HepG2 (cell line): ENCODE measurements at regions not wholly inside any gene's neighbourhood (a gene's known extent, or its start where the extent isn't known, plus 50 kb on each side); places are given as distances from the start of the nearest gene placed in this dataset.

Experiments
- ARID3A ChIP-seq: IDR thresholded peaks from 2 replicates; pipeline ENCODE4 v1.6.1; 2012; ENCODE audit warnings: low read depth, low read length, improper control_type of control experiment
- ARNT2 ChIP-seq: sonication (generic); formaldehyde crosslinking; IDR thresholded peaks from 2 replicates; pipeline ENCODE4 v1.8.0; 2022; ENCODE audit warnings: mild to moderate bottlenecking, low read depth, missing genetic modification reagents, moderate library complexity
- DZIP1 ChIP-seq: sonication (generic); formaldehyde crosslinking; IDR thresholded peaks from 2 replicates; pipeline ENCODE4 v1.5.0; 2020; ENCODE audit warnings: mild to moderate bottlenecking, missing genetic modification reagents
- ELF1 ChIP-seq: sonication (generic); formaldehyde crosslinking; IDR thresholded peaks from 2 replicates; pipeline ENCODE4 v1.4.0; 2020; ENCODE audit warnings: missing genetic modification reagents
- HNF4A ChIP-seq: sonication (generic); formaldehyde crosslinking; IDR thresholded peaks from 2 replicates; pipeline ENCODE4 v1.4.0; 2020; ENCODE audit warnings: missing genetic modification reagents
- HNF4G ChIP-seq, 2 experiments: sonication (generic) in 1 of 2; formaldehyde crosslinking in 1 of 2; IDR thresholded peaks; 2 replicates each; pipeline versions ENCODE4 v1.4.0 to v1.6.1; 2011 to 2020; ENCODE audit warnings: borderline replicate concordance in 2 of 2, low read depth in 2 of 2, mild to moderate bottlenecking in 2 of 2, low read length in 1 of 2, missing genetic modification reagents in 1 of 2, moderate library complexity in 1 of 2
- HOMEZ ChIP-seq: IDR thresholded peaks from 2 replicates; pipeline ENCODE4 v1.6.1; 2016; ENCODE audit warnings: low read depth
- MAFG ChIP-seq: sonication (generic); formaldehyde crosslinking; IDR thresholded peaks from 2 replicates; pipeline ENCODE4 v1.5.1; 2020; ENCODE audit warnings: mild to moderate bottlenecking, missing genetic modification reagents
- MIXL1 ChIP-seq: IDR thresholded peaks from 2 replicates; pipeline ENCODE4 v1.6.1; 2016
- PPARG ChIP-seq: conservative IDR thresholded peaks from 2 replicates; pipeline ENCODE4 v1.6.1; 2016; ENCODE audit warnings: missing biosample characterization, missing genetic modification reagents
- PRDM4 ChIP-seq: sonication (generic); formaldehyde crosslinking; IDR thresholded peaks from 2 replicates; pipeline ENCODE4 v1.9.0; 2021; ENCODE audit warnings: missing genetic modification reagents, borderline replicate concordance
- SAP130 ChIP-seq: IDR thresholded peaks from 2 replicates; pipeline ENCODE4 v1.6.1; 2016; ENCODE audit warnings: low read depth
- SOX13 ChIP-seq, 3 experiments: fragments of 450-650 bp in 1 of 3; sonication (generic) in 1 of 3; formaldehyde crosslinking in 1 of 3; IDR thresholded peaks in 2 of 3; conservative IDR thresholded peaks in 1 of 3; 2 replicates each; pipeline versions ENCODE4 v1.5.0 to v1.6.1; 2016 to 2020; ENCODE audit warnings: antibody characterized with exemption in 1 of 3, mild to moderate bottlenecking in 1 of 3, missing compliant biosample characterization in 1 of 3, missing genetic modification reagents in 1 of 3, moderate library complexity in 1 of 3
- ZNF432 ChIP-seq: sonication (generic); formaldehyde crosslinking; IDR thresholded peaks from 2 replicates; pipeline ENCODE4 v1.5.0; 2020; ENCODE audit warnings: missing genetic modification reagents, mild to moderate bottlenecking, borderline replicate concordance
- ZNF468 ChIP-seq: sonication (generic); formaldehyde crosslinking; IDR thresholded peaks from 2 replicates; pipeline ENCODE4 v1.8.0; 2022; ENCODE audit warnings: mild to moderate bottlenecking, moderate library complexity, missing genetic modification reagents
- ZNF605 ChIP-seq: sonication (generic); formaldehyde crosslinking; IDR thresholded peaks from 2 replicates; pipeline ENCODE4 v1.8.0; 2022; ENCODE audit warnings: mild to moderate bottlenecking, missing genetic modification reagents
- TF ChIP-seq, protein P1 (sequence below): sonication (generic); formaldehyde crosslinking; IDR thresholded peaks from 2 replicates; pipeline ENCODE4 v1.5.0; 2020; ENCODE audit warnings: missing genetic modification reagents
- TF ChIP-seq, protein P2 (sequence below): sonication (generic); formaldehyde crosslinking; IDR thresholded peaks from 2 replicates; pipeline ENCODE4 v1.4.0; 2020; ENCODE audit warnings: missing genetic modification reagents

- TF ChIP-seq DZIP1 (CRISPR knock-in tag) (peak; percentile 40; the same call in 1 of the 2 replicates), ZNF432 (no peak), ZNF468 (CRISPR knock-in tag) (no peak), HNF4G (IDR thresholded peaks at IDR 0.05; ENCODE audit: borderline replicate concordance, low read depth, low read length) (no peak), HNF4G (CRISPR knock-in tag; IDR thresholded peaks at IDR 0.05; ENCODE audit: borderline replicate concordance, low read depth) (peak; percentile 16; the same call in 1 of the 2 replicates), ZNF605 (CRISPR knock-in tag) (peak; percentile 63), PPARG (CRISPR knock-in tag) (no peak), HOMEZ (CRISPR knock-in tag) (no peak), SAP130 (peak; percentile 44; the same call in 1 of the 2 replicates), PRDM4 (CRISPR knock-in tag) (no peak), HNF4A (CRISPR knock-in tag) (no peak), SOX13 (IDR thresholded peaks at IDR 0.05) (no peak), SOX13 (CRISPR knock-in tag; conservative IDR thresholded peaks at IDR 0.05 in 1 of 2, IDR thresholded peaks at IDR 0.05 in 1 of 2) (peak in 1 of 2 experiments; percentile 34; a peak in 1 of 4 replicates), MAFG (CRISPR knock-in tag) (no peak), ARID3A (no peak), ARNT2 (CRISPR knock-in tag) (no peak), ELF1 (CRISPR knock-in tag) (no peak), MIXL1 (no peak)
- TF ChIP-seq, protein P1, sequence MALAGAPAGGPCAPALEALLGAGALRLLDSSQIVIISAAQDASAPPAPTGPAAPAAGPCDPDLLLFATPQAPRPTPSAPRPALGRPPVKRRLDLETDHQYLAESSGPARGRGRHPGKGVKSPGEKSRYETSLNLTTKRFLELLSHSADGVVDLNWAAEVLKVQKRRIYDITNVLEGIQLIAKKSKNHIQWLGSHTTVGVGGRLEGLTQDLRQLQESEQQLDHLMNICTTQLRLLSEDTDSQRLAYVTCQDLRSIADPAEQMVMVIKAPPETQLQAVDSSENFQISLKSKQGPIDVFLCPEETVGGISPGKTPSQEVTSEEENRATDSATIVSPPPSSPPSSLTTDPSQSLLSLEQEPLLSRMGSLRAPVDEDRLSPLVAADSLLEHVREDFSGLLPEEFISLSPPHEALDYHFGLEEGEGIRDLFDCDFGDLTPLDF = no peak
- TF ChIP-seq, protein P2, sequence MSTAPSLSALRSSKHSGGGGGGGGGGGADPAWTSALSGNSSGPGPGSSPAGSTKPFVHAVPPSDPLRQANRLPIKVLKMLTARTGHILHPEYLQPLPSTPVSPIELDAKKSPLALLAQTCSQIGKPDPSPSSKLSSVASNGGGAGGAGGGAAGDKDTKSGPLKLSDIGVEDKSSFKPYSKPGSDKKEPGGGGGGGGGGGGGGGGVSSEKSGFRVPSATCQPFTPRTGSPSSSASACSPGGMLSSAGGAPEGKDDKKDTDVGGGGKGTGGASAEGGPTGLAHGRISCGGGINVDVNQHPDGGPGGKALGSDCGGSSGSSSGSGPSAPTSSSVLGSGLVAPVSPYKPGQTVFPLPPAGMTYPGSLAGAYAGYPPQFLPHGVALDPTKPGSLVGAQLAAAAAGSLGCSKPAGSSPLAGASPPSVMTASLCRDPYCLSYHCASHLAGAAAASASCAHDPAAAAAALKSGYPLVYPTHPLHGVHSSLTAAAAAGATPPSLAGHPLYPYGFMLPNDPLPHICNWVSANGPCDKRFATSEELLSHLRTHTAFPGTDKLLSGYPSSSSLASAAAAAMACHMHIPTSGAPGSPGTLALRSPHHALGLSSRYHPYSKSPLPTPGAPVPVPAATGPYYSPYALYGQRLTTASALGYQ = no peak
Measured at GRCh38 chr15:34514251-34514670, 69.2 kb downstream of the GOLGA8B start (continued).
